ENCODE measurements at regions not wholly inside any gene's neighbourhood (a gene's known extent, or its start where the extent isn't known, plus 50 kb on each side); places are given as distances from the start of the nearest gene placed in this dataset.

- TF ChIP-seq CTCF (conservative IDR thresholded peaks at IDR 0.05 in 1 of 2, IDR thresholded peaks at IDR 0.05 in 1 of 2; ENCODE audit: low read depth in 1 of 2, low read length in 2 of 2) (no peak), EZH2 (IDR thresholded peaks at IDR 0.05; ENCODE audit: low read length, missing control alignments) (no peak)
Measured at GRCh38 chr1:58397187-58397820, 149.2 kb downstream of the OMA1 start.
